H1 (cell line): ENCODE measurements at regions not wholly inside any gene's neighbourhood (a gene's known extent, or its start where the extent isn't known, plus 50 kb on each side); places are given as distances from the start of the nearest gene placed in this dataset.

Experiments used
- CTCF ChIA-PET: fragments of 300-600 bp; sonication (Branson Sonifier 250); formaldehyde crosslinking; loops from one replicate; lab custom pipeline; 2021; ENCODE audit not compliant: partially characterized antibody; lab: Charles Lee
- POLR2A ChIA-PET: fragments of 300-600 bp; sonication (Branson Sonifier 250); formaldehyde crosslinking; loops from one replicate; lab custom pipeline; 2021; ENCODE audit warnings: inconsistent platforms; ENCODE audit not compliant: partially characterized antibody; lab: Charles Lee
- DNase-seq, 2 experiments: peaks; one replicate each; pipeline versions ENCODE4 v3.0.0 to v3.0.0-alpha.2; 2010 to 2022; ENCODE audit warnings: low spot score in 2 of 2, low read depth in 1 of 2, mixed read lengths in 1 of 2
- FAIRE-seq: peaks from 2 replicates; lab custom pipeline; 2011; peaks lifted over from hg19 to GRCh38; lab: Jason Lieb, UNC
- H2AFZ ChIP-seq: 2 replicates; pipeline ENCODE4 v1.8.1; 2012; ENCODE audit warnings: low read length, inconsistent platforms
- H2AK5ac ChIP-seq: 2 replicates; pipeline ENCODE4 v1.6.1; 2013; ENCODE audit warnings: low read depth, low read length
- H2BK120ac ChIP-seq: replicated peaks from 2 replicates; pipeline ENCODE3; 2013; ENCODE audit warnings: low read depth, low read length, inconsistent platforms
- H2BK12ac ChIP-seq: 2 replicates; pipeline ENCODE4 v1.6.1; 2013; ENCODE audit warnings: low read depth, low read length
- H2BK15ac ChIP-seq: 2 replicates; pipeline ENCODE4 v1.6.1; 2013; ENCODE audit warnings: low read length
- H2BK20ac ChIP-seq: 2 replicates; pipeline ENCODE4 v1.6.1; 2013; ENCODE audit warnings: low read length
- H2BK5ac ChIP-seq: 2 replicates; pipeline ENCODE4 v1.6.1; 2013; ENCODE audit warnings: low read depth, low read length
- H3K14ac ChIP-seq: 2 replicates; pipeline ENCODE4 v1.6.1; 2013; ENCODE audit warnings: inconsistent platforms; ENCODE audit not compliant: insufficient read length
- H3K18ac ChIP-seq: 2 replicates; pipeline ENCODE4 v1.6.1; 2013; ENCODE audit warnings: low read length; ENCODE audit errors: extremely low read depth
- H3K23ac ChIP-seq: 2 replicates; pipeline ENCODE4 v1.6.1; 2013; ENCODE audit warnings: inconsistent platforms; ENCODE audit not compliant: insufficient read length
- H3K23me2 ChIP-seq: 2 replicates; pipeline ENCODE4 v1.6.1; 2013; ENCODE audit warnings: low read depth, low read length
- H3K27ac ChIP-seq: 2 replicates; pipeline ENCODE4 v1.6.1; 2011; ENCODE audit warnings: low read depth, low read length, inconsistent platforms
- H3K27me3 ChIP-seq, 4 experiments: replicated peaks in 1 of 4; 1 replicate in 1 of 4; 2 replicates in 3 of 4; pipeline versions ENCODE4 v1.6.1 to v1.8.1; 2011 to 2013; ENCODE audit warnings: low read length in 3 of 4, mild to moderate bottlenecking in 3 of 4, inconsistent platforms in 2 of 4, mixed read lengths in 2 of 4, moderate library complexity in 1 of 4; ENCODE audit not compliant: control insufficient read depth in 3 of 4, insufficient read depth in 3 of 4; ENCODE audit errors: extremely low read depth in 1 of 4
- H3K36me3 ChIP-seq, 4 experiments: 2 replicates each; pipeline versions ENCODE4 v1.6.1 to v1.8.1; 2011 to 2013; ENCODE audit warnings: mild to moderate bottlenecking in 4 of 4, low read length in 3 of 4, moderate library complexity in 2 of 4, control low read depth in 1 of 4, inconsistent platforms in 1 of 4; ENCODE audit not compliant: insufficient read depth in 4 of 4, control insufficient read depth in 2 of 4
- H3K4ac ChIP-seq: replicated peaks from 2 replicates; pipeline ENCODE3; 2013; ENCODE audit warnings: low read length, low read depth, mixed read lengths, inconsistent platforms; ENCODE audit not compliant: insufficient read length
- H3K4me1 ChIP-seq, 4 experiments: replicated peaks in 1 of 4; 1 replicate in 1 of 4; 2 replicates in 3 of 4; pipeline versions ENCODE4 v1.6.1 to v1.8.1; 2011 to 2013; ENCODE audit warnings: low read length in 3 of 4, inconsistent platforms in 2 of 4, mixed read lengths in 1 of 4; ENCODE audit not compliant: insufficient read depth in 4 of 4, control insufficient read depth in 3 of 4
- H3K4me2 ChIP-seq, 2 experiments: 2 replicates each; pipeline versions ENCODE4 v1.6.1 to v1.8.1; 2011 to 2013; ENCODE audit warnings: low read depth in 2 of 2, low read length in 2 of 2, control low read depth in 1 of 2, inconsistent platforms in 1 of 2, mild to moderate bottlenecking in 1 of 2; ENCODE audit not compliant: insufficient read depth in 1 of 2
- H3K4me3 ChIP-seq, 4 experiments: fragments of 200-600, 300-600 bp in 1 of 4; sonication (generic), shearing (Covaris generic), sonication (Bioruptor Twin) in 1 of 4; 2 replicates each; pipeline versions ENCODE4 v1.5.1 to v1.8.1; 2011 to 2016; ENCODE audit warnings: low read length in 4 of 4, low read depth in 3 of 4, control low read depth in 2 of 4, inconsistent platforms in 2 of 4, mild to moderate bottlenecking in 2 of 4, mixed read lengths in 1 of 4, moderate library complexity in 1 of 4; ENCODE audit not compliant: insufficient read depth in 2 of 4; ENCODE audit errors: extremely low read depth in 1 of 4
- H3K56ac ChIP-seq: replicated peaks from 2 replicates; pipeline ENCODE3; 2013; ENCODE audit warnings: low read depth, mild to moderate bottlenecking, mixed read lengths, low read length, inconsistent platforms; ENCODE audit not compliant: insufficient read length
- H3K79me1 ChIP-seq: 2 replicates; pipeline ENCODE4 v1.6.1; 2013; ENCODE audit warnings: low read depth, low read length, control low read depth
- H3K79me2 ChIP-seq, 2 experiments: 2 replicates each; pipeline versions ENCODE4 v1.6.1 to v1.8.1; 2012 to 2013; ENCODE audit warnings: low read length in 2 of 2, mild to moderate bottlenecking in 2 of 2, inconsistent platforms in 1 of 2; ENCODE audit not compliant: insufficient read depth in 2 of 2, control insufficient read depth in 1 of 2
- H3K9ac ChIP-seq, 4 experiments: replicated peaks in 1 of 4; 1 replicate in 1 of 4; 2 replicates in 3 of 4; pipeline versions ENCODE4 v1.6.1 to v1.8.1; 2011 to 2013; ENCODE audit warnings: low read depth in 3 of 4, low read length in 3 of 4, control low read depth in 2 of 4, mild to moderate bottlenecking in 2 of 4, moderate library complexity in 2 of 4, inconsistent platforms in 1 of 4; ENCODE audit errors: extremely low read depth in 1 of 4
- H3K9me3 ChIP-seq, 2 experiments: 2 replicates each; pipeline versions ENCODE4 v1.6.1 to v1.8.1; 2012 to 2013; ENCODE audit warnings: mild to moderate bottlenecking in 2 of 2, moderate library complexity in 2 of 2, control low read depth in 1 of 2, inconsistent platforms in 1 of 2, low read depth in 1 of 2, low read length in 1 of 2, mixed read lengths in 1 of 2; ENCODE audit not compliant: insufficient read depth in 2 of 2
- H4K20me1 ChIP-seq, 2 experiments: replicated peaks in 1 of 2; 2 replicates each; pipeline versions ENCODE3 to v1.8.1; 2011 to 2013; ENCODE audit warnings: inconsistent platforms in 2 of 2, low read length in 2 of 2, mild to moderate bottlenecking in 1 of 2; ENCODE audit not compliant: insufficient read depth in 2 of 2, control insufficient read depth in 1 of 2
- H4K5ac ChIP-seq: 2 replicates; pipeline ENCODE4 v1.6.1; 2013; ENCODE audit warnings: low read length, low read depth, mixed read lengths, inconsistent platforms; ENCODE audit not compliant: insufficient read length
- H4K8ac ChIP-seq: 2 replicates; pipeline ENCODE4 v1.8.0; 2013; ENCODE audit warnings: mild to moderate bottlenecking, moderate library complexity, low read length, inconsistent platforms; ENCODE audit not compliant: insufficient read depth; ENCODE audit errors: extremely low read depth
- H4K91ac ChIP-seq: replicated peaks from 2 replicates; pipeline ENCODE3; 2013; ENCODE audit warnings: low read length, mixed read lengths, inconsistent platforms; ENCODE audit not compliant: insufficient read length
- ATF3 ChIP-seq: IDR thresholded peaks from 2 replicates; pipeline ENCODE4 v1.6.1; 2011; ENCODE audit warnings: low read depth, mild to moderate bottlenecking, low read length; ENCODE audit not compliant: insufficient read depth
- CBX8 ChIP-seq: fragments of 300-800, 300-1000 bp; sonication (generic); IDR thresholded peaks from 2 replicates; pipeline ENCODE4 v1.7.1; 2016; ENCODE audit warnings: low read depth, low read length, borderline replicate concordance
- MAX ChIP-seq: IDR thresholded peaks from 2 replicates; pipeline ENCODE4 v1.6.1; 2012; ENCODE audit warnings: inconsistent platforms
- SRF ChIP-seq: IDR thresholded peaks from 2 replicates; pipeline ENCODE4 v1.6.1; 2011; ENCODE audit warnings: mild to moderate bottlenecking, low read depth, low read length, moderate library complexity
- WGBS, 2 experiments: shearing (Covaris generic) in 1 of 2; methylation state at CpG; one replicate each; pipeline versions ENCODE4 v1.1.6 to v1.1.7; 2013 to 2015; ENCODE audit warnings: low lambda C conversion rate in 2 of 2, mixed read lengths in 2 of 2, inconsistent platforms in 1 of 2, low coverage in 1 of 2, missing lambda C conversion rate in 1 of 2; ENCODE audit not compliant: insufficient replicate concordance in 2 of 2, insufficient coverage in 1 of 2, insufficient read length in 1 of 2; ENCODE audit errors: extremely low coverage in 1 of 2, missing lambda C conversion rate in 1 of 2; 5-methylcytosine and 5-hydroxymethylcytosine counted together

- Histone ChIP-seq H3K79me1 (no peaks in the 10 kb centered on the region), H3K23ac (no peak overlapping the region), H3K4me3 (no peak overlapping the region), H3K36me3 (no peaks in the 10 kb centered on the region), H3K56ac (no peak overlapping the region), H3K9me3 (no peaks in the 10 kb centered on the region), H2BK120ac (no peak overlapping the region), H3K23me2 (no peaks in the 10 kb centered on the region), H3K18ac (no peak overlapping the region), H3K9ac (no peak overlapping the region), H2AK5ac (no peak overlapping the region), H4K5ac (no peak overlapping the region), H3K27ac (no peak overlapping the region), H3K79me2 (no peaks in the 10 kb centered on the region), H2BK20ac (no peak overlapping the region), H2BK5ac (no peak overlapping the region), H2BK12ac (no peak overlapping the region), H3K4me1 (no peaks in the 10 kb centered on the region), H4K20me1 (no peaks in the 10 kb centered on the region), H2BK15ac (no peak overlapping the region), H4K8ac (no peak overlapping the region), H3K4ac (no peak overlapping the region), H3K14ac (no peak overlapping the region), H3K27me3 (peaks cover 0 to 1% (median 0%) of the 10 kb centered on the region in 4 experiments; a peak in 1 of 7 replicates), H4K91ac (no peak overlapping the region), H2AFZ (no peak overlapping the region), H3K4me2 (no peak overlapping the region)
- POLR2A ChIA-PET: no interaction called here
- 94% methylated on average over 1 of the region's 1 CpG; no CpG with 5 or more reads in 1 of the 2 experiments for WGBS, 2 experiments
- FAIRE-seq: no peak
- CTCF ChIA-PET: interaction anchor here (0.7 to 1.1 kb wide), 4 partner anchors 8 to 89 kb away, joined by 3 to 4 read pairs (median 3); no protein-coding TSS in a partner anchor
- DNase-seq: no peak
- TF ChIP-seq SRF: no peak
- no peak for TF ChIP-seq ATF3
- TF ChIP-seq MAX: no peak
- no peak for TF ChIP-seq CBX8
Measured at GRCh38 chr15:52936489-52936888, 146.4 kb upstream of the ONECUT1 start.
